Neural cell (in vitro differentiated cells): ENCODE measurements at regions not wholly inside any gene's neighbourhood (a gene's known extent, or its start where the extent isn't known, plus 50 kb on each side); places are given as distances from the start of the nearest gene placed in this dataset.
A peak's percentile ranks its signal among the peaks of the same experiment; 100 is the strongest.

Experiments used
- H2AFZ ChIP-seq: fragments of 200-600, 300-800 bp; sonication (generic), shearing (Covaris generic); 2 replicates; pipeline ENCODE4 v1.6.0; 2014; ENCODE audit warnings: low read depth, mild to moderate bottlenecking, antibody characterized with exemption, low read length, moderate library complexity
- H3F3A ChIP-seq: fragments of 200-600 bp; shearing (Covaris generic); 2 replicates; pipeline ENCODE4 v1.6.1; 2016; ENCODE audit warnings: mild to moderate bottlenecking, moderate library complexity, mixed read lengths, antibody characterized with exemption, low read length; ENCODE audit not compliant: insufficient read depth, poor library complexity, severe bottlenecking
- H3K27ac ChIP-seq: fragments of 200-600, 300-800 bp; sonication (generic), shearing (Covaris generic); 2 replicates; pipeline ENCODE4 v1.5.1; 2014; ENCODE audit warnings: mild to moderate bottlenecking, low read length, moderate library complexity
- H3K27me3 ChIP-seq: fragments of 300-800, 200-600 bp; sonication (generic), shearing (Covaris generic); 2 replicates; pipeline ENCODE4 v1.6.0; 2014; ENCODE audit warnings: mild to moderate bottlenecking, low read depth, low read length, moderate library complexity; ENCODE audit not compliant: insufficient read depth
- H3K36me3 ChIP-seq: fragments of 300-800, 200-600 bp; sonication (generic), shearing (Covaris generic); 2 replicates; pipeline ENCODE4 v1.5.1; 2014; ENCODE audit warnings: mild to moderate bottlenecking, antibody characterized with exemption, low read length, moderate library complexity; ENCODE audit not compliant: insufficient read depth
- H3K4me2 ChIP-seq: fragments of 300-800, 200-600 bp; sonication (generic), shearing (Covaris generic); 2 replicates; pipeline ENCODE4 v1.6.0; 2014; ENCODE audit warnings: mild to moderate bottlenecking, low read length
- H3K4me3 ChIP-seq: fragments of 300-800, 200-600 bp; sonication (generic), shearing (Covaris generic); 2 replicates; pipeline ENCODE4 v1.5.1; 2014; ENCODE audit warnings: mild to moderate bottlenecking, low read length, moderate library complexity
- H3K79me2 ChIP-seq: fragments of 200-600 bp; shearing (Covaris generic); replicated peaks from 2 replicates; pipeline ENCODE4 v1.6.0; 2014; ENCODE audit warnings: mild to moderate bottlenecking, low read length, moderate library complexity; ENCODE audit not compliant: insufficient read depth
- H3K9ac ChIP-seq: fragments of 300-800, 200-600 bp; sonication (generic), shearing (Covaris generic); 2 replicates; pipeline ENCODE4 v1.6.1; 2016; ENCODE audit warnings: mild to moderate bottlenecking, low read length, mixed read lengths
- H3K9me2 ChIP-seq: fragments of 200-600 bp; shearing (Covaris generic); 2 replicates; pipeline ENCODE4 v1.6.1; 2016; ENCODE audit warnings: mild to moderate bottlenecking, low read length, mixed read lengths; ENCODE audit not compliant: insufficient read depth
- H3K9me3 ChIP-seq: fragments of 200-600, 300-800 bp; sonication (generic), shearing (Covaris generic); 2 replicates; pipeline ENCODE4 v1.6.1; 2016; ENCODE audit warnings: mild to moderate bottlenecking, mixed run types, low read length, moderate library complexity, mixed read lengths
- H4K20me1 ChIP-seq: fragments of 200-600 bp; shearing (Covaris generic); 2 replicates; pipeline ENCODE4 v1.6.1; 2016; ENCODE audit warnings: mild to moderate bottlenecking, mixed run types; ENCODE audit not compliant: insufficient read depth
- CTCF ChIP-seq: fragments of 450-650 bp; IDR thresholded peaks from 2 replicates; pipeline ENCODE4 v1.5.1; 2014; ENCODE audit warnings: antibody characterized with exemption, mild to moderate bottlenecking, moderate library complexity; ENCODE audit not compliant: poor library complexity, severe bottlenecking
- EP300 ChIP-seq: fragments of 450-650 bp; conservative IDR thresholded peaks from 2 replicates; pipeline ENCODE4 v1.6.1; 2014; ENCODE audit warnings: antibody characterized with exemption, mild to moderate bottlenecking, moderate library complexity; ENCODE audit not compliant: poor library complexity, severe bottlenecking
- EZH2 ChIP-seq: fragments of 200-600, 300-800 bp; shearing (Covaris generic), sonication (generic); IDR thresholded peaks from 2 replicates; pipeline ENCODE4 v1.6.1; 2014; ENCODE audit warnings: antibody characterized with exemption, low read length, borderline replicate concordance, mild to moderate bottlenecking; ENCODE audit not compliant: insufficient read depth, poor library complexity, severe bottlenecking
- MXI1 ChIP-seq: fragments of 450-650 bp; conservative IDR thresholded peaks from 2 replicates; pipeline ENCODE4 v1.6.1; 2014; ENCODE audit warnings: antibody characterized with exemption, mild to moderate bottlenecking; ENCODE audit not compliant: poor library complexity, severe bottlenecking
- POLR2AphosphoS5 ChIP-seq: IDR thresholded peaks from 2 replicates; pipeline ENCODE4 v1.6.1; 2012
- RAD21 ChIP-seq: fragments of 450-650 bp; conservative IDR thresholded peaks from 2 replicates; pipeline ENCODE4 v1.6.1; 2014; ENCODE audit warnings: antibody characterized with exemption, mild to moderate bottlenecking, moderate library complexity
- REST ChIP-seq: IDR thresholded peaks from 2 replicates; pipeline ENCODE4 v1.6.1; 2012; ENCODE audit warnings: borderline replicate concordance
- SMC3 ChIP-seq: fragments of 450-650 bp; conservative IDR thresholded peaks from 2 replicates; pipeline ENCODE4 v1.6.1; 2014; ENCODE audit warnings: antibody characterized with exemption, mild to moderate bottlenecking, moderate library complexity; ENCODE audit not compliant: poor library complexity
- TAF1 ChIP-seq: IDR thresholded peaks from 2 replicates; pipeline ENCODE4 v1.6.1; 2012; ENCODE audit warnings: low read depth

GRCh38 chr3:150035301-150035779, 64.6 kb upstream of the PFN2 start:
- Histone ChIP-seq H3K27ac (no peak overlapping the region), H3K9me3 (no peaks in the 10 kb centered on the region), H3K9me2 (no peaks in the 10 kb centered on the region), H3F3A (no peaks in the 10 kb centered on the region), H3K9ac (no peak overlapping the region), H3K4me3 (no peak overlapping the region), H3K79me2 (no peaks in the 10 kb centered on the region), H4K20me1 (no peaks in the 10 kb centered on the region), H3K36me3 (no peaks in the 10 kb centered on the region), H3K4me2 (peak overlapping the region; percentile 49), H3K27me3 (no peaks in the 10 kb centered on the region), H2AFZ (no peak overlapping the region)
- TF ChIP-seq POLR2AphosphoS5 = peak; percentile 81
- TF ChIP-seq TAF1 = no peak
- TF ChIP-seq REST = peak; percentile 54
- peak; percentile 74 for TF ChIP-seq EP300

- H3K9ac ChIP-seq = no peak overlapping the region
- H3K4me3 ChIP-seq = no peak overlapping the region
- no peak overlapping the region for H3K27ac ChIP-seq
- TF ChIP-seq MXI1 (no peak), EP300 (no peak), SMC3 (no peak), EZH2 (no peak), POLR2AphosphoS5 (no peak), RAD21 (no peak), REST (no peak), CTCF (no peak)
- no peaks in the 10 kb centered on the region for H3K36me3 ChIP-seq
- no peaks in the 10 kb centered on the region for H3K27me3 ChIP-seq
- H3K79me2 ChIP-seq = no peaks in the 10 kb centered on the region
- no peaks in the 10 kb centered on the region for H3K9me2 ChIP-seq
- H3K9me3 ChIP-seq = no peaks in the 10 kb centered on the region
- no peaks in the 10 kb centered on the region for H3F3A ChIP-seq
- H3K4me2 ChIP-seq = no peak overlapping the region
- no peaks in the 10 kb centered on the region for H4K20me1 ChIP-seq
- H2AFZ ChIP-seq = no peak overlapping the region
These were observed 63.0 kb upstream of the PFN2 start for GRCh38 chr3:150033721-150034120.
